Embryonic facial prominence (tissue), 1 donor: ENCODE measurements at regions not wholly inside any gene's neighbourhood (a gene's known extent, or its start where the extent isn't known, plus 50 kb on each side); places are given as distances from the start of the nearest gene placed in this dataset.
"Not testable (repeated sequence)": the region's sequence is repeated elsewhere in the genome, so short reads cannot be mapped to it uniquely, and the experiment has no call there.

Source experiments
- DNase-seq: peaks from one replicate; pipeline ENCODE4 v3.0.0-alpha.2; 2016; ENCODE audit errors: extremely low spot score

- no peak for DNase-seq
These were observed 545.0 kb upstream of the EPHA7 start for GRCh38 chr6:93964321-93964720.

GRCh38 chr6:93962566-93962965 lies 543.2 kb upstream of the EPHA7 start:
- no peak for DNase-seq

GRCh38 chr6:93954584-93954983 lies 535.2 kb upstream of the EPHA7 start:
- no peak for DNase-seq

- no peak for DNase-seq
These were observed 524.3 kb upstream of the EPHA7 start for GRCh38 chr6:93943661-93944060.

- DNase-seq, result no peak
These were observed 521.0 kb upstream of the EPHA7 start for GRCh38 chr6:93940381-93940780.

GRCh38 chr6:93932175-93932574 lies 512.8 kb upstream of the EPHA7 start:
- DNase-seq, result no peak

GRCh38 chr6:93927731-93928130 lies 508.4 kb upstream of the EPHA7 start:
- no peak for DNase-seq

GRCh38 chr6:93919365-93919764 lies 500.0 kb upstream of the EPHA7 start:
- DNase-seq, result no peak

GRCh38 chr6:93918258-93918657 lies 498.9 kb upstream of the EPHA7 start:
- no peak for DNase-seq

- no peak for DNase-seq
These were observed 497.9 kb upstream of the EPHA7 start for GRCh38 chr6:93917216-93917615.

GRCh38 chr6:93916716-93917115 lies 497.4 kb upstream of the EPHA7 start:
- DNase-seq, result no peak

- DNase-seq, result no peak
These were observed 496.6 kb upstream of the EPHA7 start for GRCh38 chr6:93915961-93916360.

- DNase-seq, result no peak
These were observed 483.2 kb upstream of the EPHA7 start for GRCh38 chr6:93902517-93902916.

GRCh38 chr6:93900142-93900541 lies 480.8 kb upstream of the EPHA7 start:
- no peak for DNase-seq

GRCh38 chr6:93896081-93896480 lies 476.7 kb upstream of the EPHA7 start:
- DNase-seq, result no peak

- DNase-seq, result no peak
These were observed 475.2 kb upstream of the EPHA7 start for GRCh38 chr6:93894521-93894920.

- no peak for DNase-seq
These were observed 470.4 kb upstream of the EPHA7 start for GRCh38 chr6:93889713-93890112.

GRCh38 chr6:93886416-93886815 lies 467.1 kb upstream of the EPHA7 start:
- no peak for DNase-seq

GRCh38 chr6:93859971-93860370 lies 440.6 kb upstream of the EPHA7 start:
- DNase-seq, result no peak

GRCh38 chr6:93858213-93858612 lies 438.9 kb upstream of the EPHA7 start:
- DNase-seq, result no peak

- DNase-seq, result no peak
These were observed 430.5 kb upstream of the EPHA7 start for GRCh38 chr6:93849857-93850256.

GRCh38 chr6:93848031-93848742 lies 428.8 kb upstream of the EPHA7 start:
- DNase-seq, result no peak

GRCh38 chr6:93842178-93842577 lies 422.8 kb upstream of the EPHA7 start:
- no peak for DNase-seq

GRCh38 chr6:93835451-93836145 lies 416.2 kb upstream of the EPHA7 start:
- not testable (repeated sequence) for DNase-seq
